GM20000 (cell line): ENCODE measurements at regions not wholly inside any gene's neighbourhood (a gene's known extent, or its start where the extent isn't known, plus 50 kb on each side); places are given as distances from the start of the nearest gene placed in this dataset.

Experiments
- DNase-seq: peaks from one replicate; pipeline ENCODE4 v3.0.0; 2012; ENCODE audit warnings: low spot score
- TF ChIP-seq, protein P1 (sequence below): IDR thresholded peaks from 2 replicates; pipeline ENCODE4 v1.5.1; 2012; ENCODE audit warnings: mild to moderate bottlenecking, control low read depth; ENCODE audit errors: extremely low read depth, missing control alignments

DNA sequence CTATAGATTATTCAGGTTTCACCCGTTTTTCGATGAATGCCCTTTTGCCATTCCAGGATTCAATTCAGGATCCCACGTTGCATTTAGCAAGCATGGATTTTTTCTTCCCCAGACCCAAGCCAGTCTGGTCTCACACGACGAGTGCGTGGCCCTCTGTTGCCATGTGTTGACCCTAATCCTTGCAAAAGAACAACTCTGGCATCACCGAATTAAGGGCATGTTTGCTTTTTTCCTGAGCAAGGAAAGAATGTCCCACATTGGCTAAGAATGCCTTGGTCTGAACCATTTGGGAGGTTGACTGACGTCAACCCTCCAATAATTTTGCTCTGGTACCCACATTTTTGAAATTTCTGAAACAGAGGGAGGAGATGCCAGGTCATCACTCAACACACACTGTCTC lies 153.0 kb upstream of the WNT4 start:
- no peak for DNase-seq
- TF ChIP-seq, protein P1, sequence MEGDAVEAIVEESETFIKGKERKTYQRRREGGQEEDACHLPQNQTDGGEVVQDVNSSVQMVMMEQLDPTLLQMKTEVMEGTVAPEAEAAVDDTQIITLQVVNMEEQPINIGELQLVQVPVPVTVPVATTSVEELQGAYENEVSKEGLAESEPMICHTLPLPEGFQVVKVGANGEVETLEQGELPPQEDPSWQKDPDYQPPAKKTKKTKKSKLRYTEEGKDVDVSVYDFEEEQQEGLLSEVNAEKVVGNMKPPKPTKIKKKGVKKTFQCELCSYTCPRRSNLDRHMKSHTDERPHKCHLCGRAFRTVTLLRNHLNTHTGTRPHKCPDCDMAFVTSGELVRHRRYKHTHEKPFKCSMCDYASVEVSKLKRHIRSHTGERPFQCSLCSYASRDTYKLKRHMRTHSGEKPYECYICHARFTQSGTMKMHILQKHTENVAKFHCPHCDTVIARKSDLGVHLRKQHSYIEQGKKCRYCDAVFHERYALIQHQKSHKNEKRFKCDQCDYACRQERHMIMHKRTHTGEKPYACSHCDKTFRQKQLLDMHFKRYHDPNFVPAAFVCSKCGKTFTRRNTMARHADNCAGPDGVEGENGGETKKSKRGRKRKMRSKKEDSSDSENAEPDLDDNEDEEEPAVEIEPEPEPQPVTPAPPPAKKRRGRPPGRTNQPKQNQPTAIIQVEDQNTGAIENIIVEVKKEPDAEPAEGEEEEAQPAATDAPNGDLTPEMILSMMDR = no peak

- TF ChIP-seq, protein P1 = no peak
- DNase-seq = peak; percentile 20
Measured at GRCh38 chr1:22296701-22297591, 154.0 kb upstream of the WNT4 start.

- TF ChIP-seq, protein P1 = no peak
- no peak for DNase-seq
Measured at GRCh38 chr1:22297999-22298398, 153.7 kb upstream of the ZBTB40 start.

DNA sequence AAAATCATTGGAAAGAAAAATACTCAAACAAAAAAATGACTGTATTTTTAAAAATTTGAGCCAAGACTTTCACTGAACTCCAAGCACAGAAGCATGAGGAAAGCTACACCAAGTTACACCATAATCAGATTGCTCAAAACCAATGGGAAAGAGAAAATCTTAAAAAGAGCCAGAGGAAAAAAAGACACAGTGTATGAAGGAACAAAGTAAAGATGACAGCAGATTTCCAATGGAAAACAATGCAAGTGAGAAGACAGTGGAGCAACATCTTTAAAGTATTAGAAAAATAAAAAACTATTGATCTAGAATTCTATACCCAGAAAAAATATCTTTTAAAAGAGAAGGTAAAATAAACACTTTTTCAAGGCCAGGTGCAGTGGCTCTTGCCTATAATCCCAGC lies 147.8 kb upstream of the ZBTB40 start:
- TF ChIP-seq, protein P1 = no peak
- no peak for DNase-seq

GRCh38 chr1:22309572-22309971 lies 142.1 kb upstream of the ZBTB40 start:
- no peak for DNase-seq
- TF ChIP-seq, protein P1 = no peak

DNA sequence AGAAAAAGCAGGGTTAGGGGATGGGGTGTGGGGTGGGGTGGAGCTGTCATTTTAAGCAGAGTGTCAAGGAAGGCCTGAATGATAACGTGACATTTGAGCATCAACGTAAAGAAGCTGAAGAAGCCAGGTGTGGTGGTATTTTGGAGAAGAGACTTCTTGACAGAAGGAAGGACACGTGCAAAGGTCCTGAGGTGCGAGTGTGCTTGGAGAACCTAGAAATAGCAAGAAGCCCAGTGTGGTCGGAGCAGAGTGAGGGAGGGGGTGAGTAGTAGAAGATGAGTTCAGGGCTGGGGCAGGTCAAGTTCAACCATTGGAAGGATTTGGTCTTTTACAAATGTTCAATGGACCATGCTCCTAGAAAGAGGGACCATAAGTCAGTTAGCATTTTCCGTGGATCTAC lies 140.2 kb upstream of the ZBTB40 start:
- no peak for DNase-seq
- TF ChIP-seq, protein P1 = no peak

DNA sequence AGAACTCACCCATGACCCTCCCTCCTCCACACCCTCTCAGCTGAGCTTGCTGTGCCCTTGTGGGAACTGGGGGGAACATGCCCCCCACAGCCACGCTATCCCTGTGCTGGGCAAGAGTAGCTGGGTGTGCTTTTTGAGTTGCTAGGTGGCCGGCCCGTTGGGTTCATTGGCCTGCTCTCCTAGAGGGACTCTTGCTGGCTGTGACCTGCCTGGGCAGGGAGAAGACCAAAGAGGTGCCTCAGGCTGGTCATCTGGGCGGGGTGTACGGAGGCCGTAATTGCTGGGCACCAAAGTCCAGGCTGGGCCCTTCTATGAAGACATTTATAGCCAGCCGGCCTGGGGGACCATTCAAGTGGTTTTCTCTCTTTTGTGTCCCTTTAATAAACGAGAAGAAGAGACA lies 138.3 kb upstream of the ZBTB40 start:
- TF ChIP-seq, protein P1 = no peak
- DNase-seq = no peak
